GM12878 (cell line): ENCODE measurements at regions not wholly inside any gene's neighbourhood (a gene's known extent, or its start where the extent isn't known, plus 50 kb on each side); places are given as distances from the start of the nearest gene placed in this dataset.

Experiments used
- ATAC-seq: fragments of 200-7000 bp; cut with Tn5 transposase; 3 replicates; pipeline ENCODE4 v1.9.1; 2020; ENCODE audit warnings: mild to moderate bottlenecking, moderate library complexity
- BruUV-seq: library from RNA; stranded (reverse); fragments of 400-500 nt; replicated peaks from 2 replicates; lab custom pipeline; 2021; lab: Mats Ljungman, UMichigan
- CTCF ChIA-PET: fragments of 300-600 bp; sonication (Branson Sonifier 250); formaldehyde crosslinking; extraction: SDS; loops from one replicate; lab custom pipeline; 2021; ENCODE audit warnings: inconsistent platforms; lab: Yijun Ruan, JAX
- POLR2A ChIA-PET: fragments of 350-600 bp; formaldehyde crosslinking; extraction: SDS; loops from one replicate; lab custom pipeline; 2021; ENCODE audit warnings: inconsistent platforms; lab: Charles Lee
- RAD21 ChIA-PET: fragments of 300-600 bp; sonication (Branson Sonifier 250); formaldehyde crosslinking; loops from one replicate; lab custom pipeline; 2023; ENCODE audit warnings: antibody characterized with exemption; ENCODE audit not compliant: unreplicated experiment; lab: Charles Lee
- SMC1A ChIA-PET: fragments of 300-600 bp; sonication (Branson Sonifier 250); formaldehyde crosslinking; loops from one replicate; lab custom pipeline; 2023; ENCODE audit not compliant: unreplicated experiment, uncharacterized antibody; lab: Charles Lee
- DNase-seq: peaks from one replicate; pipeline ENCODE4 v3.0.0-alpha.2; 2011; ENCODE audit warnings: low read depth, low spot score
- FAIRE-seq: peaks from 3 replicates; lab custom pipeline; 2011; peaks lifted over from hg19 to GRCh38; lab: Jason Lieb, UNC
- H2AFZ ChIP-seq: 2 replicates; pipeline ENCODE4 v1.6.0; 2011; ENCODE audit warnings: low read depth, low read length, control low read depth; ENCODE audit not compliant: control insufficient read depth
- H3K27ac ChIP-seq: 2 replicates; pipeline ENCODE4 v1.5.1; 2011; ENCODE audit warnings: control low read depth; ENCODE audit not compliant: control insufficient read depth, insufficient read depth
- H3K27me3 ChIP-seq, 2 experiments: replicated peaks in 1 of 2; 2 replicates each; pipeline versions ENCODE4 v1.6.0 to v1.6.1; 2011; ENCODE audit warnings: low read length in 1 of 2; ENCODE audit not compliant: control insufficient read depth in 2 of 2, insufficient read depth in 2 of 2
- H3K36me3 ChIP-seq, 2 experiments: 2 replicates each; pipeline ENCODE4 v1.5.1; 2011; ENCODE audit warnings: low read length in 1 of 2; ENCODE audit not compliant: control insufficient read depth in 2 of 2, insufficient read depth in 2 of 2
- H3K4me1 ChIP-seq: 2 replicates; pipeline ENCODE4 v1.6.1; 2011; ENCODE audit warnings: mild to moderate bottlenecking, low read length, moderate library complexity, mixed read lengths; ENCODE audit not compliant: control insufficient read depth, insufficient read depth
- H3K4me2 ChIP-seq: 2 replicates; pipeline ENCODE4 v1.6.0; 2011; ENCODE audit warnings: control low read depth; ENCODE audit not compliant: control insufficient read depth, insufficient read depth
- H3K4me3 ChIP-seq: fragments of 200-600 bp; sonication (generic); 2 replicates; pipeline ENCODE4 v1.5.1; 2016
- H3K79me2 ChIP-seq: 2 replicates; pipeline ENCODE4 v1.6.0; 2011; ENCODE audit warnings: low read length; ENCODE audit not compliant: control insufficient read depth, insufficient read depth
- H3K9ac ChIP-seq: 2 replicates; pipeline ENCODE4 v1.8.0; 2011; ENCODE audit warnings: low read length, control low read depth, mixed read lengths; ENCODE audit not compliant: control insufficient read depth, insufficient read depth
- H3K9me3 ChIP-seq: replicated peaks from 3 replicates; pipeline ENCODE4 v1.5.1; 2011; ENCODE audit warnings: mild to moderate bottlenecking, low read length; ENCODE audit not compliant: control insufficient read depth, insufficient read depth
- H4K20me1 ChIP-seq: 2 replicates; pipeline ENCODE4 v1.6.0; 2011; ENCODE audit not compliant: control insufficient read depth, insufficient read depth
- EGR1 ChIP-seq, 2 experiments: IDR thresholded peaks; 1 replicate in 1 of 2; 2 replicates in 1 of 2; pipeline ENCODE4 v1.6.1; 2011 to 2012; ENCODE audit warnings: low read depth in 2 of 2, low read length in 2 of 2, borderline replicate concordance in 1 of 2, mild to moderate bottlenecking in 1 of 2, moderate library complexity in 1 of 2
- GABPA ChIP-seq: IDR thresholded peaks from 2 replicates; pipeline ENCODE4 v1.6.1; 2014; ENCODE audit warnings: antibody characterized with exemption, low read depth, mild to moderate bottlenecking, inconsistent platforms
- JUND ChIP-seq: IDR thresholded peaks from 2 replicates; pipeline ENCODE4 v1.6.1; 2012; ENCODE audit warnings: low read depth, mild to moderate bottlenecking, low read length, improper control_type of control experiment, moderate library complexity
- KDM1A ChIP-seq: fragments of 200-600 bp; sonication (generic); IDR thresholded peaks from 2 replicates; pipeline ENCODE4 v1.6.1; 2016; ENCODE audit warnings: borderline replicate concordance
- MTA3 ChIP-seq: IDR thresholded peaks from 2 replicates; pipeline ENCODE4 v1.6.1; 2012; ENCODE audit warnings: low read length, inconsistent platforms, borderline replicate concordance
- PAX5 ChIP-seq: IDR thresholded peaks from 2 replicates; pipeline ENCODE4 v1.6.1; 2011; ENCODE audit warnings: low read depth, low read length, borderline replicate concordance
- PAX8 ChIP-seq: fragments of 450-650 bp; IDR thresholded peaks from 2 replicates; pipeline ENCODE4 v1.6.1; 2017; ENCODE audit warnings: mild to moderate bottlenecking, moderate library complexity
- POLR2A ChIP-seq: IDR thresholded peaks from 2 replicates; pipeline ENCODE4 v1.6.1; 2011; ENCODE audit warnings: low read depth, mild to moderate bottlenecking, low read length
- POLR2AphosphoS5 ChIP-seq: IDR thresholded peaks from 2 replicates; pipeline ENCODE4 v1.6.1; 2011; ENCODE audit warnings: mild to moderate bottlenecking, low read length, inconsistent platforms
- RELB ChIP-seq: fragments of 450-650 bp; IDR thresholded peaks from 2 replicates; pipeline ENCODE4 v1.6.1; 2017; ENCODE audit warnings: low read depth, mild to moderate bottlenecking, moderate library complexity
- RFX5 ChIP-seq: IDR thresholded peaks from 2 replicates; pipeline ENCODE4 v1.6.1; 2011; ENCODE audit warnings: low read depth, low read length, improper control_type of control experiment
- WGBS: methylation state at CpG from one replicate; pipeline ENCODE4 v1.1.6; 2016; ENCODE audit warnings: low lambda C conversion rate; ENCODE audit not compliant: insufficient replicate concordance, insufficient coverage; ENCODE audit errors: missing lambda C conversion rate; 5-methylcytosine and 5-hydroxymethylcytosine counted together
- in situ Hi-C: fragments of 300-500 bp; cut with MboI; formaldehyde crosslinking; loops from 9 replicates; pipeline ENCODE4 v1.14.3; 2018; ENCODE audit warnings: mixed read lengths
- intact Hi-C: fragments of 100-400 bp; cut with micrococcal nuclease; formaldehyde crosslinking; loops from one replicate; pipeline ENCODE4 v1.14.2; 2022; ENCODE audit not compliant: unreplicated experiment
- TF ChIP-seq, protein P1 (sequence below): IDR thresholded peaks from 2 replicates; pipeline ENCODE4 v1.6.1; 2011; ENCODE audit warnings: borderline replicate concordance, low read depth, mild to moderate bottlenecking, moderate library complexity, mixed read lengths, low read length; ENCODE audit not compliant: insufficient read depth; ENCODE audit errors: extremely low read length

GRCh38 chr2:204356151-204356641 is 189.1 kb upstream of the PARD3B start:
- H3K9ac ChIP-seq = no peak overlapping the region
- H3K79me2 ChIP-seq = no peaks in the 10 kb centered on the region
- no peak for TF ChIP-seq POLR2AphosphoS5
- TF ChIP-seq EGR1 (IDR thresholded peaks at IDR 0.05; ENCODE audit: borderline replicate concordance in 1 of 2, low read depth in 2 of 2, low read length in 2 of 2) = no peak
- no peak for TF ChIP-seq PAX5
- TF ChIP-seq PAX8 = no peak
- TF ChIP-seq KDM1A = no peak
- no peak for TF ChIP-seq RELB
- TF ChIP-seq, protein P1, sequence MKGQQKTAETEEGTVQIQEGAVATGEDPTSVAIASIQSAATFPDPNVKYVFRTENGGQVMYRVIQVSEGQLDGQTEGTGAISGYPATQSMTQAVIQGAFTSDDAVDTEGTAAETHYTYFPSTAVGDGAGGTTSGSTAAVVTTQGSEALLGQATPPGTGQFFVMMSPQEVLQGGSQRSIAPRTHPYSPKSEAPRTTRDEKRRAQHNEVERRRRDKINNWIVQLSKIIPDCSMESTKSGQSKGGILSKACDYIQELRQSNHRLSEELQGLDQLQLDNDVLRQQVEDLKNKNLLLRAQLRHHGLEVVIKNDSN = no peak
- TF ChIP-seq RFX5 = no peak
- no peak for TF ChIP-seq MTA3
- no peak for TF ChIP-seq JUND
- no peak for TF ChIP-seq GABPA
- no peak for TF ChIP-seq POLR2A
- TF ChIP-seq, all 136 proteins: peak for 0
- DNase-seq (no peak), FAIRE-seq (no peak), ATAC-seq (no peak)
- Histone ChIP-seq H3K27ac (no peak overlapping the region), H3K27me3 (no peaks in the 10 kb centered on the region), H3K4me1 (no peaks in the 10 kb centered on the region), H3K9me3 (no peaks in the 10 kb centered on the region), H4K20me1 (no peaks in the 10 kb centered on the region), H3K36me3 (no peaks in the 10 kb centered on the region), H2AFZ (no peak overlapping the region), H3K4me3 (no peak overlapping the region), H3K4me2 (no peak overlapping the region)
- in situ Hi-C loops = no loop called here
- CTCF ChIA-PET = interaction anchor here (0.5 kb wide), 1 partner anchor 211 kb away, joined by 3 read pairs; no protein-coding TSS in a partner anchor
- POLR2A ChIA-PET = no interaction called here
- intact Hi-C loops = no loop called here
- 43% methylated on average over 4 of the region's 4 CpGs for WGBS
- no TSS peak for BruUV-seq
- RAD21 ChIA-PET = no interaction called here
- SMC1A ChIA-PET = no interaction called here
